Skeletal muscle cell (primary cell): ENCODE measurements at regions not wholly inside any gene's neighbourhood (a gene's known extent, or its start where the extent isn't known, plus 50 kb on each side); places are given as distances from the start of the nearest gene placed in this dataset.

Experiments used
- DNase-seq: peaks from one replicate; pipeline ENCODE4 v3.0.0-alpha.2; 2010; ENCODE audit warnings: low read depth
- H3K4me3 ChIP-seq: 2 replicates; pipeline ENCODE4 v1.5.1; 2011; ENCODE audit warnings: low read depth, mild to moderate bottlenecking, control low read depth, low read length, moderate library complexity

DNA sequence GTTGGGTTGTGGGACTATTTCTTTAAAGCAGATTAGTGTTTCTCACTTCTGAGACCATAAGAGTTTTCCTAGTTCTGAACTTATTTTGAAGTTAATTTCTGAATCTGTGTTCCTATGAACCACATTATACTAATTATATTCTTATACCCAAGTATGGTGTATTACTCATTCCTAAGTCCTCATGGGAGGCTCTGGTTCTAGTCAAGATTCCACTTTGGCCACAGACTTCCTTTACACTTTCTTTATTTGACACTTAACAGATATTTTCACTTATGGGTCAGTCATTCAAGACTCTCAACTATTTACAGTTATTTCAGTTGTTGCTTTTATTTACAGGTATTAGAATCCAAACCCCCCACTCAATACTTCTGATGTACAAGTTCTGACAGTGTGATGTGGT is 937.2 kb upstream of the TYRP1 start:
- peak; percentile 24 for DNase-seq
- H3K4me3 ChIP-seq, result no peak overlapping the region

DNA sequence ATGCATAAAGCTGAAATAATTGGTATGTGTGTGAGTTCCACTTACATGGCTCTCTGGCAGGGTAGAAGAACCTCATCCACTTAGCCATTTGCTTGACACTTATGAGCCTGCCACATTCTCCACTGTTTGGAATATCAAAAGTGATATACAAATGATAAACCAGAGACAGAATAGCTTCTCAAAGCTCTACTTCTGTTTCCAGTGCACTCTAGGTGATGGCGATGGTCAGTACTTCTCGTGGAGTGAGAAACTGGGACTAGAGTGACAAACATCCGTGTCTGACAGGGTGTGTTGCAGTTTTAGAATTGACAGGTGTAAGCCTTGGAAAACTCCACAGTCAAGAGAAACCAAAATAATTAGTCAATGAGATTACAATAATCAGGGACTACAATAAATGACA is 935.8 kb upstream of the TYRP1 start:
- no peak for DNase-seq
- H3K4me3 ChIP-seq, result no peak overlapping the region

DNA sequence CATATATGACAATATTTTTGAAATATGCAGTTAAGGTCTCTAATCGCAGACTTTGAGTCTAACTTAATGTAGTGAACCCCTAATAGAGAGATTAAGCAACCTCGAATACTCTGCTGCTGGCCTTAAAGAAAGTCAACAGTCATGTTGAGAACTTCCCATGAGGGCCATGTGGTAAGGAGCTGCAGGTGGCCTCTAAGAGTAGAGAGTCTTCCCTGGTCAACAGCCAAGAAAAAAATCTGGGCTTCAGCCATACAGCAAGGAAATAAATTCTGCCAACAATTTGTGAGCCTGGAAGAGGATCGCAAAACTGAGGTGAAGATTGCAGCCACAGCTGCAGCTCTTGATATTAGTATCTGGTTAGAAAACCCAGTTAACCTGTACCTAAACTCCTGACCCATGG is 935.2 kb upstream of the TYRP1 start:
- peak; percentile 18 for DNase-seq
- no peak overlapping the region for H3K4me3 ChIP-seq

DNA sequence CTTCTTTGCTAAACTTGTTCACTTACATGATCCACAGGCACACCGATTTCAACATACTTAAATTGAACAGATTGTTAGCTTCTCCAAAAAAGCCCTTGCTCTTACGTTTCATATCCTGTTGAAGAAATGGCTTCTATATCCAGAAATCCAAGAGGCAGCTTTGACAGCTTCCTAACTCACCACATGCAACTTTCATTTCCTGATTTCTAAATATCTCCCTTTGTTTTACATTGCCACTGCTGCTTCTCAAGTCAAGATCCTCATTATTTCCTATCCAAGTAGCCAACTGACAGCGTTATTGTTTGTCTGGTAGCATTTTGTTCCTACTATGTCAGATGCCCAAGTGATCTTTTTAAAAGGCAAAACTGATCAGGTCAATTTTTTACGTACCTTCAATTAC is 913.2 kb upstream of the TYRP1 start:
- DNase-seq, result no peak
- no peak overlapping the region for H3K4me3 ChIP-seq

DNA sequence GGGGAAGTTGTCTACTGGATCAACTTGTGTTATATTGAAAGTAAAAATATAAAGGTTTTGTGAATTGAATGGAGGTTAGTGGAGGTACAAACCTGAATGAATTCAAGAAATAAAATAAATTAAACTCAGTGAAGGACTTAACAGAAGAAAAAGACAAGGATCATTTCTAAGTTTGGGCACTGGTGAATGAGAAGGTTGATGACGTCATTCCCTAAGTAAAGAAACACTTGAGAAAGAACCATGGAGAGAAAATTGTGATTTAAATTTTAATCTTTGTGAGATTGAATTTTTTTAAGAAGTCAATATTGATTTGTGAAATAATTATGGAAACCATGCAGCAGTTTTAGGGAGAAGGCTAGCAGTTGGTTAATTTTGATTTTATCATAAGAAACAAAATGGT is 900.3 kb upstream of the TYRP1 start:
- DNase-seq, result no peak
- no peak overlapping the region for H3K4me3 ChIP-seq

DNA sequence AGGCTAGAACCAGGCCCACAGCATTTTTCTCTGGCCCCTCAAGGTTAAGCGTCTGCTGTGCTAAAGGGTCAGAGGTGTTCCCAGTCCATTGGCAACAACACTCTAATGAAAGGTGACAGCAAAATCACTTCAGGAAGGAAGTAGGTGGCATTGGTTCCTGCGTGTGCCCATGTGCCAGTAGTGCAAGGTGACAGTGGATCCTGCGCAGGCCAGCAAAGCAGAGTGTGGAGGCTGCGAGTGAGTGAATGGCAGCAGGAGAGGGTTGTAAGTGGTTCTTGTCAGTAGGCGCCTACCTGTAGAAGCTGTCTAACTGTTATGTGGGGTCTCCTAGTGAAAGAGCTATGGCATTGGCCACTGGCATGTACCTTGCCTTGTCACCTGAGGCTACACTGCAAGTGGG is 898.2 kb upstream of the TYRP1 start:
- DNase-seq, result no peak
- H3K4me3 ChIP-seq, result no peak overlapping the region

DNA sequence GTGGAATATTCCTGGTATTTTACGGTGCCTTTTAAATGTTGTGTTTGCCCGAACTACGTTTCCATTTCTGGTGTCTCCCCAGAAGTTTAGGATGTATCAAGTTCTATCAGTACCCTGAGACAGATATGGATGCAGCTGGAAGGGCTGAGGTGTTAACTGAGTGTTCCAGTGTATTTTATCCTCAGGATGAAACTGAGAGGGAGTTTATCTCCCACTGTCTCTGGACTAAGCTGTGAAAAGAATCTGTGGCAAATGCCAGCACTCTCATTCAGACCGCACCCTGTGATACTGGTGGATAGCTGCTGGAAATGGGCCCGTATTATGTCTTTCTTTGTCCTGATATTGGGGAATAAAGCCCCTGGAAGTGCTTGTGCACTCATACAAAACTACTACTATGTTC is 887.2 kb upstream of the TYRP1 start:
- DNase-seq, result no peak
- no peak overlapping the region for H3K4me3 ChIP-seq

DNA sequence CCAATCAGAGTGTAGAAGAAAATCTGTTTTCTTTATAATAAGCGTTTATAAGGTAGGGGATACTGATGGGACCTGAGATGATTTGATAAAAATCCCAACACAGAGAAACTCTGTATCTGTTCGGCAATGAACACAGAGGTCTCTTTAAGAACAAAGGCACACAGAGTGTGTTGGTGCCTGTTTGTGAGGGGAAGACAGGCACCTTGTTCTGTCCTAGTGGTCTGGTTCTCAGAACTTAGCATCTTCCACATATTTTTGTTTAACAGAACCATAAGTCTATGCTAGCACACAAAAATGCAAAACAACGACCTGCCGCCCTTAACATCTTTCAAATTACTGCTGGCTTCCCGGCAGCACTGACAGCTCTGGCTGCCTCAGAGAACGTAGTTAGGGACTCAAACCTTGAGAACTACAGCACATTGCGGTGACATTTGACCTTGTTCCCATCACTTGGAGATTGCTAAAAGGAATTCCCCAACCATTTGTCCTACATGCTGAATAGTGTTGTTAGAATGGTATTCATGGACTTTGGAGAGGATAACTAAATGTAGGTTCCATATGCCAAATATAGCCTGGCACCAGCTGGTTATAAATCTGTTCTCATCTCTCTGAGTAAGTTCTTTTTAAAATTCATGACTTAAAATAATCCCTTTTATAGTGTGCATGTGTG is 871.7 kb upstream of the TYRP1 start:
- no peak for DNase-seq
- no peak overlapping the region for H3K4me3 ChIP-seq

DNA sequence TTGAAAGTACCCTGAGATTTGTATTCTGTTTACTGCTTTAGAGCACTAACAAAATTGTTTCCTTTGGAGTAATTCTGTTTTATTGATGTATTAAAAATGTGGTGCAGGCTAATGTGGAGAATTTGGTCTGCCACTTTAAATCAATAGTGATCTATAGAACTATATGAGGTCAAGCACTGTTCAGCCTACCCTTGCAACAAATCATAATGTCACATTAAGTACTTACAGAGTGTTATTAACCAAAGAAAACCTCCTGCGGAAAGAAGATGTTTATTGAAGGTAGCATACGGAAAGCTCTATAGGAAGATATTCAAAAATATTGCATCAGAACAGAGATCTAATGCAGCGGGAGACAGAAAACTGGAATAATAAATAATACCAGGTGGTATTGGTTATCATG is 865.0 kb upstream of the TYRP1 start:
- DNase-seq, result no peak
- H3K4me3 ChIP-seq, result no peak overlapping the region

DNA sequence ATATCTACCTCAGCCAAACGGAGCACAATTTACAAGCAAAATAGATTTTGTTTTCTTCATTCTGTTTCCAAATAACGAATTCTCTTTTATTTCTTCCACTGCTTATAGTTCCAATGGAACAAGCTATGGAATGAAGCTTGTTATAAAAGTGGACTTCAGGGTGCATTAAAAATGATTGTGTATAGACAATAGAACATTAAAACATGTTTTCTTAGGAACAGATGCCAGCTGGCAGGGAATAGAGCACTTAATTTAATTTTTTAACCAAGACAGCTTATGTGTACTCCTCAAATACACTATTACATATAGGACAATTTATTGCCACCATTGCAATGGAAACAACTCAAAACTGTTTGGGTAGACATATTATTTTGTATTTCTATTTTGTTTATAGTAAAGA is 860.1 kb upstream of the TYRP1 start:
- DNase-seq, result no peak
- no peak overlapping the region for H3K4me3 ChIP-seq

DNA sequence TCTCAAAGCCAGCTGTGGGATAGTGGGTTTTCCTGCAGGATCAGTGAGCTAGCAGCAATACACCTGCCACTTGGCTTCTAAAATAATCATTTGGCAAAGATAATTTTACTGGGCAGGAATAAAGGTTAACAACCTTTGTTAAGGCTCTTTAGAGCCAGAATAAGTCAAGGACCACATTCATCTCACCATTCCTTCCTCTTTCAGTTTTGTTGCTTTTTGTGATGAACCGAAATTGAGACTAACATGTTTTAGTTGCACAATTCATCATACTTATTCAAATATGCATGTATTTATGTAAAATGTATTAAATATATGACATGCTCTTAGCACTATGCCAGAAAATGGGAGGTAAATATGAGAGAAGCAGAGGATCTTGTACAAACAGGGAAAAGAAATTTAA is 824.4 kb upstream of the TYRP1 start:
- no peak for DNase-seq
- H3K4me3 ChIP-seq, result no peak overlapping the region

DNA sequence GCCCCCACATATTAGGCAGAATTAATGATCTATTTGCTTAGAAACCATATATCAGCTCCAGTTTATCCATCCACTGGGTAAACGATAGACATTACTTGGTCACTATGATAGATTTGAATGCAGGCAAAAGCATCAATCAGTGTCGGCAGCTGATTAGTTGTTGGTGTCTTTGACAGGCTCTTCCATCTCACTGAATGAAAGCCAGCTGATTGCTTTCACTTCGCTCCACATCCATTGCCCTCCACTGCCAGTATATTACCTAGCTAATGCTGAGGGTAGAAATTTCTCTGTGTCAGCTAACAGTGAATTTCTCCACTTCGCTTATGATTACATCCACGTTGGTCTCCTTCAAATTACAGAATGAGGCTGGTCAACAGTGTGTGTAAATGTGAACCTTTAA is 821.3 kb upstream of the TYRP1 start:
- DNase-seq, result no peak
- no peak overlapping the region for H3K4me3 ChIP-seq

DNA sequence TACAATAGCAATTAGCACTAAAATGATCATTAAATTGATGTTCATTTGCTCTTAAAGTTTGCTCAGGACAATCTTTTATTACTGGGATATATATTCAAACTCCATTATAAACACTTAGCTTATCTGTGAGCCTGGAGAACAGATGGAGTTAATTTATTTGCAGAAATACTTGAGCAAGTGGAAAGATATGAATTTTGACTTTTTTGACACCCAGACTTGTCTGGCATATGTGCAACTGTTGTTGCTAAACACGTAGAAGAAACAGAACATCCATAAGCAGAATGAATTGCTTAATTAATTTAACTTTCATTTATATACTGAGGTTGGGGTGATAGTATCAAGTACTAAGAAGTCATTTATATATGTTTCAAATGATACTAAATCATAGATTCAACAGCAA is 820.7 kb upstream of the TYRP1 start:
- H3K4me3 ChIP-seq, result no peak overlapping the region
- DNase-seq, result no peak

DNA sequence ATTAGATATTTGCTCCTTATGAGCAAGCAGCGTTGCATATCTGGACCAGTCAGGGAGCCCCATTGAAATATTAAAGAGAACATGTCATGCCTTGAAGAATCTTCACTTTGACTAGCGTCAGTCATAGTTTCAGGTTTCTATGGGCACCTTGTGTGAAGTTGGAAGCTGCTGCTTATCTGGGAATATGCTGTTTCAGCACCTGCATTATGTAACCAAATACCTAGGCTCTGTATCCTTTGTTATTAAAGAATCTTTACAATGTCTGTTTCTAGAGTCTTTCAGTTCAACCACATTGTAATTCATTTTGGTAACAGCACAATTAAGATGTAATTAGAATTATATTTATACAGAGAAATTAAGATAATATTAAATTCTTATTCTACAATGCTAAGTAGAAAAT is 818.8 kb upstream of the TYRP1 start:
- DNase-seq, result no peak
- H3K4me3 ChIP-seq, result no peak overlapping the region

DNA sequence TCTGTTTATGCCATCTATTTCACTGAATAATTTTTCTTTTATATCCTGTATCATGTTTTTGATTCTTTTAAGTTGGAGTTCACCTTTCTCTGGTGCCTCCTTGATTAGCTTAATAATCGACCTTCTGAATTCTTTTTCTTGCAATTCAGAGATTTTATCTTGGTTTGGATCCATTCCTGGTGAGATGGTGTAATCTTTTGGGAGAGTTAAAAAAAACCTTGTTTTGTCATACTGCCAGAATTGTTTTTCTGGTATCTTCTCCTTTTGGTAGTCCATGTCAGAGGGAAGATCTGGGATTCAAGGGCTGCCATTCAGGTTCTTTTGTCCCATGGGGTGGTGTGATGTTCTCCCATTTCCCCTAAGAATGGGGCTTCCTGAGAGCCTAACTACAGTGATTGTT is 800.8 kb upstream of the TYRP1 start:
- no peak overlapping the region for H3K4me3 ChIP-seq
- peak; percentile 22 for DNase-seq

DNA sequence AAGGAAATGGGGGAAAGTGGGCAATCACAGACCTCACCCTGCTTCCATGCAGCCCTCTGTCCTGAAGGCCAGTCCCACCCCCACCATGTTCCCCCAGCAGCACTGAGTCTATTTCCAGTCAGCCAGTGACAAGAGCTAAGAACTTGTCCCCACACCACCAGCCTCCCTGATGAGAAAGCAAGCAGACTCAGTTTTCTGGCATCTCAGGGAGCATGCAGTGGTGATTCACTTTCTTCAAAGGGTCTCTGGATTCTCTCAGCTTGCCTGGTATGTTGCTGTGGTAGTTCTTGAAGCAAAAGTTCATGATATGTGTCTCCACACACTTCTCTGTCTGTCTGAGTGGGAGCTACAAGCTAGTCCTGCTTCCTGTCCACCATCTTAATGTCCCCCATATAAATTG is 799.9 kb upstream of the TYRP1 start:
- H3K4me3 ChIP-seq, result no peak overlapping the region
- peak; percentile 88 for DNase-seq

DNA sequence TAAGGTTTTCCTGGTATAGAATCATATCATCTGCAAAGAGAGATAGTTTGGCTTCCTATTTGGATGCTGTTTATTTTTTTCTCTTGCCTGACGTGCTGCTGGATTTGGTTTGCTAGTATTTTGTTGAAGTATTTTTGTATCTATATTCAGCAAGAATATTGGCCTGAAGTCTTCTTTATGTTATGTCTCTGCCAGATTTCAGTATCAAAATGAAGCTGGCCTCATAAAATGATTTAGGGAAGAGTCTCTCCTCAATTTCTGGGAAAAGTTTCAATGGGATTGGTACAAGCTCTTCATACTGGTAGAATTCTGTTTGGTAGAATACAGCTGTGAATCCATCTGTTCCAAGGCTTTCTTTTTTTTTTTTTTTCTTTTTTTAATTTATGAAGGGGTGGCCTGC is 799.0 kb upstream of the TYRP1 start:
- H3K4me3 ChIP-seq, result no peak overlapping the region
- no peak for DNase-seq

DNA sequence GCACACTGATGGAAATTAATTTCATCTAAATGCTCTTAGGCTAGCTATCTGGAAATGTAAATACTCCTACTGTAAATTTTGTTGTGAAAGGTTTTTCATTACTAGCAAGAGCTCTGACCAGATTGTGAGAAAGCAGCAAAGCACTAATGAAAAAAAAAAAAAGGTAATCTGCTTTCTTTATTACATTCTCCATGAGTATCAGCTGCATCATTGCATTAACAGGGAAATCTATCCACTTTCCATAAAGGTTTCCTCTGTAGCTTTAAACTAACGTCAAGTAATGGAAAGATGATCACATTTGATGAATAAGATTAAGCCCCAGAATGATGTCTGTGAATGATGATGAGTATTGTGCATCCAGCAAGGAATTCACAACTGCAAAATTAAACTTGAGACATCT is 790.6 kb upstream of the TYRP1 start:
- H3K4me3 ChIP-seq, result no peak overlapping the region
- DNase-seq, result no peak

DNA sequence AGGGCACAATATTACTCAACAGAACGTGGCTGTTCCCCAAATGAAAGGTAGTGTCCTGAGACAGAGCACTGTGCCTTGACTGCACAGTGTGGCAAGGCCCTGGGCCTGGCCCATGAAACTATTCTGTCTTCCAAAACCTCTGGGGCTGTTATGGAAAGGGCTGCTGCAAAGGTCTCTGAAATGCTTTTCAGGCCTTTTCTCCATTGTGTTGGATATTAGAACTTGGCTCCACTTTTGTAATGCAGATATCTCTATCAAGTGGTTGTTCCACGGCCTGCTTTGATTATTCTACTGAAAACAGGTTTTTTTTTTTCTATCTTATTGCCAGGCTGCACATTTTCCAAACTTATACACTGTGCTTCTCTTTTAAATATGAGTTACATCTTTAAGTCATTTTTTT is 777.5 kb upstream of the TYRP1 start:
- no peak for DNase-seq

DNA sequence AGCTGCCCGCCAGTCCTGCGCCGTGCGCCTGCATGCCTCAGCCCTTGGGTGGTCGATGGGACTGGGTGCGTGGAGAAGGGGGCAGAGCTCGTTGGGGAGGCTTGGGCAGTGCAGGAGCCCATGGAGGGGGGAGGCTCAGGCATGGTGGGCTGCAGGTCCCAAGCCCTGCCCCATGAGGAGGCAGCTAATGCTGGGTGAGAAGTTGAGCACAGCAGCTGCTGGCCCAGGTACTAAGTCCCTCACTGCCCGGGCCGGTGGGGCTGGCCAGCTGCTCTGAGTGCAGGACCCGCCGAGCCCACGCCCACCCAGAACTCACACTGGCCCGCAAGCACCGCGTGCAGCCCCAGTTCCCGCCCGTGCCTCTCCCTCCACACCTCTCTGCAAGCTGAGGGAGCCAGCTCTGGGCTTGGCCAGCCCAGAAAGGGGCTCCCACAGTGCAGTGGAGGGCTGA is 764.3 kb upstream of the TYRP1 start:
- no peak for DNase-seq
- no peak overlapping the region for H3K4me3 ChIP-seq

More for the DNA sequence above, 777.5 kb upstream of the TYRP1 start:
- H3K4me3 ChIP-seq, result no peak overlapping the region

DNA sequence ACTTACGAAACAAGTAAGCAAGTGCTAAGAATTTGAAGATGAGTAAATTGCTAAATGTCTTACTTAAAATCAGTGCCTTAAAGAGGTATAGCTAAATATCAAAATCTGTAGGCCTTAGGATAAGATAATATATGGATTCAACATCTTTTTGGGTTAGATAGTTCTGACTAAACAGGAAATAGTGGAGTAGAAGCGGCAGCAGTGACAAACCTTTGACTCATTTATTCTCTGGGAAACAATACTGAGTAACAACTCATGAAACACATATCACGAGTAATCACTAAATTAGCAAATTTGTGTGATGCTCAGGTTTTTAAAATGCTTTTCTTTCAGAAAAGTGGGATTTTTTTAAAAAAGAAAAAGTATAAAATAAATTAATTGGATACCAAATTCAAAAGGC is 762.1 kb upstream of the TYRP1 start:
- DNase-seq, result peak; percentile 28
- H3K4me3 ChIP-seq, result no peak overlapping the region

DNA sequence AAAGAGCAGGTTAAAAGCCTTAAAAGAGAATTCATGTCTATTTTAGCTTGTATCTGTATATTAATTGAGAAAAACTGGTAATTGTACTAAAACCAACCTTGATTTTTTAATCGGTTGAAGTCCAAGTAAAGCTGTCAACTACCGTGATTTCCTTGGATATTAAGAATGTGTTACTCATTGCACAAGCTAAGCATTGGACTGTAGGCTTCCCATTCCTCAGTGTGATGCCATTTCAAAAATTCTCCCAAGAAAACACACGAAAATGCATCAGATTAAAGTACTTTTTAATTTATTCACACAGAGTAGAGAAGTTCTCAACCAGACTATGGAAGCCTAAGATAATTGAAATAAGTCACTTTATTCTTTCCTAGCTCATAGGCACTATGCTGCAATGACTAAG is 761.4 kb upstream of the TYRP1 start:
- H3K4me3 ChIP-seq, result no peak overlapping the region
- no peak for DNase-seq
